HepG2 (cell line): ENCODE measurements at regions not wholly inside any gene's neighbourhood (a gene's known extent, or its start where the extent isn't known, plus 50 kb on each side); places are given as distances from the start of the nearest gene placed in this dataset.

Source experiments
- ATAC-seq: fragments of 200-7000 bp; cut with Tn5 transposase; 3 replicates; pipeline ENCODE4 v1.9.1; 2020; ENCODE audit warnings: mild to moderate bottlenecking, moderate library complexity
- BruUV-seq: library from RNA; stranded (reverse); fragments of 400-500 nt; replicated peaks from 2 replicates; lab custom pipeline; 2021; lab: Mats Ljungman, UMichigan
- CTCF ChIA-PET: fragments of 300-600 bp; formaldehyde crosslinking; extraction: SDS; loops from one replicate; lab custom pipeline; 2021; ENCODE audit warnings: low total read pairs, inconsistent platforms, low intra/inter-chr PET ratio; lab: Yijun Ruan, JAX
- POLR2A ChIA-PET: fragments of 350-600 bp; sonication (Branson Sonifier 250); formaldehyde crosslinking; loops from one replicate; lab custom pipeline; 2020; ENCODE audit warnings: antibody characterized with exemption, inconsistent platforms; lab: Yijun Ruan, JAX
- DNase-seq: peaks from one replicate; pipeline ENCODE4 v3.0.0-alpha.2; 2015; ENCODE audit warnings: low spot score
- FAIRE-seq: peaks from 3 replicates; lab custom pipeline; 2011; peaks lifted over from hg19 to GRCh38; lab: Jason Lieb, UNC
- H2AFZ ChIP-seq: one replicate; pipeline ENCODE4 v1.6.1; 2011; ENCODE audit warnings: low read length, inconsistent platforms
- H3K27ac ChIP-seq: fragments of 300-600 bp; 3 replicates; pipeline ENCODE4 v1.8.0; 2011; ENCODE audit warnings: mixed run types, mild to moderate bottlenecking, mixed read lengths, low read length, inconsistent platforms; ENCODE audit not compliant: insufficient read depth; ENCODE audit errors: extremely low read length
- H3K27me3 ChIP-seq, 2 experiments: fragments of 200-600 bp in 1 of 2; 2 replicates in 1 of 2; 3 replicates in 1 of 2; pipeline versions ENCODE4 v1.6.0 to v1.8.0; 2011; ENCODE audit warnings: low read length in 2 of 2, mild to moderate bottlenecking in 2 of 2, moderate library complexity in 2 of 2, inconsistent platforms in 1 of 2; ENCODE audit not compliant: insufficient read depth in 2 of 2, control insufficient read depth in 1 of 2
- H3K36me3 ChIP-seq, 2 experiments: fragments of 200-600 bp in 1 of 2; replicated peaks in 1 of 2; 2 replicates in 1 of 2; 3 replicates in 1 of 2; pipeline versions ENCODE4 v1.5.1 to v1.8.0; 2011; ENCODE audit warnings: low read length in 2 of 2, inconsistent platforms in 1 of 2; ENCODE audit not compliant: insufficient read depth in 2 of 2, control insufficient read depth in 1 of 2
- H3K4me1 ChIP-seq: 2 replicates; pipeline ENCODE4 v1.5.1; 2012; ENCODE audit warnings: low read length, inconsistent platforms; ENCODE audit not compliant: insufficient read depth
- H3K4me2 ChIP-seq: 2 replicates; pipeline ENCODE4 v1.6.0; 2011; ENCODE audit warnings: low read depth, low read length, inconsistent platforms
- H3K4me3 ChIP-seq, 3 experiments: fragments of 200-600 bp in 1 of 3; sonication (generic), shearing (Covaris generic) in 1 of 3; replicated peaks in 1 of 3; 2 replicates each; pipeline ENCODE4 v1.5.1; 2011 to 2016; ENCODE audit warnings: low read length in 3 of 3, inconsistent platforms in 2 of 3, low read depth in 2 of 3, mild to moderate bottlenecking in 2 of 3, control low read depth in 1 of 3, mixed read lengths in 1 of 3; ENCODE audit not compliant: insufficient read depth in 1 of 3
- H3K79me2 ChIP-seq: one replicate; pipeline ENCODE4 v1.6.1; 2011; ENCODE audit warnings: low read length, inconsistent platforms; ENCODE audit not compliant: insufficient read depth
- H3K9ac ChIP-seq: 2 replicates; pipeline ENCODE4 v1.6.0; 2011; ENCODE audit warnings: mild to moderate bottlenecking, low read depth, low read length, inconsistent platforms; ENCODE audit not compliant: insufficient read depth
- H3K9me3 ChIP-seq: 2 replicates; pipeline ENCODE4 v1.5.1; 2012; ENCODE audit warnings: mild to moderate bottlenecking, low read length
- H4K20me1 ChIP-seq: 2 replicates; pipeline ENCODE4 v1.6.0; 2011; ENCODE audit warnings: inconsistent platforms, mild to moderate bottlenecking, low read length, moderate library complexity; ENCODE audit not compliant: insufficient read depth
- ATM ChIP-seq: fragments of 450-650 bp; IDR thresholded peaks from 2 replicates; pipeline ENCODE4 v1.7.1; 2017; ENCODE audit warnings: mild to moderate bottlenecking, borderline replicate concordance
- ZNF256 ChIP-seq: sonication (generic); formaldehyde crosslinking; conservative IDR thresholded peaks from 2 replicates; pipeline ENCODE4 v1.4.0; 2020; ENCODE audit warnings: missing genetic modification reagents
- ZNF354B ChIP-seq: sonication (generic); formaldehyde crosslinking; IDR thresholded peaks from 2 replicates; pipeline ENCODE4 v1.8.0; 2022; ENCODE audit warnings: mild to moderate bottlenecking, missing genetic modification reagents
- WGBS: methylation state at CpG from one replicate; pipeline ENCODE4 v1.1.6; 2017; ENCODE audit warnings: low lambda C conversion rate; 5-methylcytosine and 5-hydroxymethylcytosine counted together
- in situ Hi-C: cut with HindIII; loops from 2 replicates; pipeline ENCODE4 v1.10.0; 2017; ENCODE audit warnings: low pct_unique_long_range_greater_than_20kb; ENCODE audit not compliant: extremely low pct_ligation_motif_present
- intact Hi-C: fragments of 100-400 bp; cut with micrococcal nuclease; formaldehyde crosslinking; loops from one replicate; pipeline ENCODE4 v1.10.0; 2022; ENCODE audit not compliant: unreplicated experiment
- TF ChIP-seq, protein P1 (sequence below): sonication (generic); formaldehyde crosslinking; IDR thresholded peaks from 2 replicates; pipeline ENCODE4 v1.4.0; 2020; ENCODE audit warnings: missing genetic modification reagents, borderline replicate concordance
- TF ChIP-seq, protein P2 (sequence below): sonication (generic); formaldehyde crosslinking; IDR thresholded peaks from 2 replicates; pipeline ENCODE4 v1.4.0; 2020; ENCODE audit warnings: missing genetic modification reagents
- TF ChIP-seq, protein P3 (sequence below): sonication (generic); formaldehyde crosslinking; IDR thresholded peaks from 2 replicates; pipeline ENCODE4 v1.5.1; 2020; ENCODE audit warnings: mild to moderate bottlenecking, missing genetic modification reagents, moderate library complexity

DNA sequence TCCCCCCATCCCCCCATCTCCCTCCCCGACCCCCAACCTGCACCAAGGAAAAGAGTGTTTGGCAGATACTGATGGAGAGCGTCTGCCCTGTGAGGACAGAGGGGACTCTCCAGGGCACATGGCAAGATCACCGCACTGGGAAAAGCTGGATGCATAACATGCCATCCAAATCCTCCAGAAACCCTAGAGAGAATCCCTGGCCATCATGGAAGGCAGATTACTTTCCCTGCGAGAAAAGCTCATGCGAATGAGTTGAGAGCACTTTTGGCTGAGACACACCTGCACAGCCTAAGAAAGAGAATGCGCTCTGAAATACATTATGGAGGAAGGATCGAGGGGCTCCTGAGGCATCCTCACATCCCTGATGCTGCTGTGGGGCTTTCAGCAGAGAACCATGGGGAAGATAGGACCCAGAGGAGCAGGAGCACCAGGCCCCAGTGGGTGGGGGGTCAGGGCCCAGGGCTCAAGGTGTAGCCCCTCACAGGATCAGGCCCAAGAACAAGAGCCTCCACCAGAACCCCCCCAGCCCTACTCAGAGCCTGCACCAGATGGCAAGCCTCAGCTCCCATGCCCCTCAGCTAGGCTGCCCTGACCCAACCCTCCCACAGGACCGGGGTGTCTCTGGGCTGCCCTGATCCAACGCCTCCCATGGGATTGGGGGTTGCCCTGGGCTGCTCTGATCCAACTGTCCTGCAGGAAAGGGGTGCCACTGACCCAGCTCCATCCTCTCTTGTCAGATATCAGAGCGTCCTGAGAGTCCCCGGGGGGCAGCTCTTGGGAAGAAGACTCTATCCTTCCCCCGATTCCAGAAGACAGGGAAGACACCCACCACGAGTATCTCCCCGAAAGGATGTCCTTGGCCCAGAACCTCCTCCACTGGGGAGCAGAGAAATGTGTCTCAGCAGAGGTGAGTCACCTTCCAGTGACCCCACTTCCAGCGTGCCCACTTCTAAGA lies 153.4 kb downstream of the NDUFA10 start (continued):
- TF ChIP-seq, protein P1, sequence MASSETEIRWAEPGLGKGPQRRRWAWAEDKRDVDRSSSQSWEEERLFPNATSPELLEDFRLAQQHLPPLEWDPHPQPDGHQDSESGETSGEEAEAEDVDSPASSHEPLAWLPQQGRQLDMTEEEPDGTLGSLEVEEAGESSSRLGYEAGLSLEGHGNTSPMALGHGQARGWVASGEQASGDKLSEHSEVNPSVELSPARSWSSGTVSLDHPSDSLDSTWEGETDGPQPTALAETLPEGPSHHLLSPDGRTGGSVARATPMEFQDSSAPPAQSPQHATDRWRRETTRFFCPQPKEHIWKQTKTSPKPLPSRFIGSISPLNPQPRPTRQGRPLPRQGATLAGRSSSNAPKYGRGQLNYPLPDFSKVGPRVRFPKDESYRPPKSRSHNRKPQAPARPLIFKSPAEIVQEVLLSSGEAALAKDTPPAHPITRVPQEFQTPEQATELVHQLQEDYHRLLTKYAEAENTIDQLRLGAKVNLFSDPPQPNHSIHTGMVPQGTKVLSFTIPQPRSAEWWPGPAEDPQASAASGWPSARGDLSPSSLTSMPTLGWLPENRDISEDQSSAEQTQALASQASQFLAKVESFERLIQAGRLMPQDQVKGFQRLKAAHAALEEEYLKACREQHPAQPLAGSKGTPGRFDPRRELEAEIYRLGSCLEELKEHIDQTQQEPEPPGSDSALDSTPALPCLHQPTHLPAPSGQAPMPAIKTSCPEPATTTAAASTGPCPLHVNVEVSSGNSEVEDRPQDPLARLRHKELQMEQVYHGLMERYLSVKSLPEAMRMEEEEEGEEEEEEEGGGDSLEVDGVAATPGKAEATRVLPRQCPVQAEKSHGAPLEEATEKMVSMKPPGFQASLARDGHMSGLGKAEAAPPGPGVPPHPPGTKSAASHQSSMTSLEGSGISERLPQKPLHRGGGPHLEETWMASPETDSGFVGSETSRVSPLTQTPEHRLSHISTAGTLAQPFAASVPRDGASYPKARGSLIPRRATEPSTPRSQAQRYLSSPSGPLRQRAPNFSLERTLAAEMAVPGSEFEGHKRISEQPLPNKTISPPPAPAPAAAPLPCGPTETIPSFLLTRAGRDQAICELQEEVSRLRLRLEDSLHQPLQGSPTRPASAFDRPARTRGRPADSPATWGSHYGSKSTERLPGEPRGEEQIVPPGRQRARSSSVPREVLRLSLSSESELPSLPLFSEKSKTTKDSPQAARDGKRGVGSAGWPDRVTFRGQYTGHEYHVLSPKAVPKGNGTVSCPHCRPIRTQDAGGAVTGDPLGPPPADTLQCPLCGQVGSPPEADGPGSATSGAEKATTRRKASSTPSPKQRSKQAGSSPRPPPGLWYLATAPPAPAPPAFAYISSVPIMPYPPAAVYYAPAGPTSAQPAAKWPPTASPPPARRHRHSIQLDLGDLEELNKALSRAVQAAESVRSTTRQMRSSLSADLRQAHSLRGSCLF (CRISPR knock-in tag) = no peak
- no peak for TF ChIP-seq ATM

DNA sequence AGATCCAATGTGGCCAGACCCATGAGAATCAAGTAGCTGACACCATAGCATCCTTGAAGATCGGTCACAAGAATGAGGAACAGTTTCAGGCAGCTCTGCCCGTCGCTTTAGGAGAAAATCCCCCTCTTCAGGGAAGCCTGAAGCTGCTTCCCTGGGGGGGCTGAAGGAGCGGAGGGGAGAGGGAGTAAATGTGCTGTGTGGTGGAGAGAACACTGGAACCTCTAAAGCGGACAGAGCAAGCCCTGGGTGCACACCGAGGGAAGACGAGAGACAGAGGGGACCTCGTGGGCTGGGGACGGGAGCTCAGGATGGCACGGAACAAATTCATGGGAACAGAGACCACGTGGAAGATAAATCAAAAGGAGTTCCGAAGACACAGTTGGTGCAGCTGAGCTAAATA lies 154.3 kb downstream of the NDUFA10 start:
- no peak overlapping the region for H3K4me2 ChIP-seq
- H3K4me3 ChIP-seq = no peak overlapping the region
- 21% methylated on average over 12 of the region's 12 CpGs for WGBS
- no peak overlapping the region for H3K27ac ChIP-seq
- ChIA-PET POLR2A (no interaction called here), CTCF (no interaction called here)
- DNase-seq (no peak), ATAC-seq (no peak), FAIRE-seq (no peak)
- in situ Hi-C loops = no loop called here
- H2AFZ ChIP-seq = no peak overlapping the region
- H3K27me3 ChIP-seq = peaks cover 8 to 36% of the 10 kb centered on the region in 2 experiments; a peak in 4 of 5 replicates
- peaks cover under 1% of the 10 kb centered on the region; the same call in 1 of the 2 replicates for H3K4me1 ChIP-seq
- intact Hi-C loops = no loop called here
- no TSS peak for BruUV-seq
- H3K9ac ChIP-seq = no peak overlapping the region
- no peaks in the 10 kb centered on the region for H3K36me3 ChIP-seq
- H3K9me3 ChIP-seq = peaks cover 27% of the 10 kb centered on the region
- no peaks in the 10 kb centered on the region for H3K79me2 ChIP-seq
- no peaks in the 10 kb centered on the region for H4K20me1 ChIP-seq
- TF ChIP-seq, protein P2, sequence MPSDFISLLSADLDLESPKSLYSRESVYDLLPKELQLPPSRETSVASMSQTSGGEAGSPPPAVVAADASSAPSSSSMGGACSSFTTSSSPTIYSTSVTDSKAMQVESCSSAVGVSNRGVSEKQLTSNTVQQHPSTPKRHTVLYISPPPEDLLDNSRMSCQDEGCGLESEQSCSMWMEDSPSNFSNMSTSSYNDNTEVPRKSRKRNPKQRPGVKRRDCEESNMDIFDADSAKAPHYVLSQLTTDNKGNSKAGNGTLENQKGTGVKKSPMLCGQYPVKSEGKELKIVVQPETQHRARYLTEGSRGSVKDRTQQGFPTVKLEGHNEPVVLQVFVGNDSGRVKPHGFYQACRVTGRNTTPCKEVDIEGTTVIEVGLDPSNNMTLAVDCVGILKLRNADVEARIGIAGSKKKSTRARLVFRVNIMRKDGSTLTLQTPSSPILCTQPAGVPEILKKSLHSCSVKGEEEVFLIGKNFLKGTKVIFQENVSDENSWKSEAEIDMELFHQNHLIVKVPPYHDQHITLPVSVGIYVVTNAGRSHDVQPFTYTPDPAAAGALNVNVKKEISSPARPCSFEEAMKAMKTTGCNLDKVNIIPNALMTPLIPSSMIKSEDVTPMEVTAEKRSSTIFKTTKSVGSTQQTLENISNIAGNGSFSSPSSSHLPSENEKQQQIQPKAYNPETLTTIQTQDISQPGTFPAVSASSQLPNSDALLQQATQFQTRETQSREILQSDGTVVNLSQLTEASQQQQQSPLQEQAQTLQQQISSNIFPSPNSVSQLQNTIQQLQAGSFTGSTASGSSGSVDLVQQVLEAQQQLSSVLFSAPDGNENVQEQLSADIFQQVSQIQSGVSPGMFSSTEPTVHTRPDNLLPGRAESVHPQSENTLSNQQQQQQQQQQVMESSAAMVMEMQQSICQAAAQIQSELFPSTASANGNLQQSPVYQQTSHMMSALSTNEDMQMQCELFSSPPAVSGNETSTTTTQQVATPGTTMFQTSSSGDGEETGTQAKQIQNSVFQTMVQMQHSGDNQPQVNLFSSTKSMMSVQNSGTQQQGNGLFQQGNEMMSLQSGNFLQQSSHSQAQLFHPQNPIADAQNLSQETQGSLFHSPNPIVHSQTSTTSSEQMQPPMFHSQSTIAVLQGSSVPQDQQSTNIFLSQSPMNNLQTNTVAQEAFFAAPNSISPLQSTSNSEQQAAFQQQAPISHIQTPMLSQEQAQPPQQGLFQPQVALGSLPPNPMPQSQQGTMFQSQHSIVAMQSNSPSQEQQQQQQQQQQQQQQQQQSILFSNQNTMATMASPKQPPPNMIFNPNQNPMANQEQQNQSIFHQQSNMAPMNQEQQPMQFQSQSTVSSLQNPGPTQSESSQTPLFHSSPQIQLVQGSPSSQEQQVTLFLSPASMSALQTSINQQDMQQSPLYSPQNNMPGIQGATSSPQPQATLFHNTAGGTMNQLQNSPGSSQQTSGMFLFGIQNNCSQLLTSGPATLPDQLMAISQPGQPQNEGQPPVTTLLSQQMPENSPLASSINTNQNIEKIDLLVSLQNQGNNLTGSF = no peak
- no peak for TF ChIP-seq ZNF256
- TF ChIP-seq, protein P3, sequence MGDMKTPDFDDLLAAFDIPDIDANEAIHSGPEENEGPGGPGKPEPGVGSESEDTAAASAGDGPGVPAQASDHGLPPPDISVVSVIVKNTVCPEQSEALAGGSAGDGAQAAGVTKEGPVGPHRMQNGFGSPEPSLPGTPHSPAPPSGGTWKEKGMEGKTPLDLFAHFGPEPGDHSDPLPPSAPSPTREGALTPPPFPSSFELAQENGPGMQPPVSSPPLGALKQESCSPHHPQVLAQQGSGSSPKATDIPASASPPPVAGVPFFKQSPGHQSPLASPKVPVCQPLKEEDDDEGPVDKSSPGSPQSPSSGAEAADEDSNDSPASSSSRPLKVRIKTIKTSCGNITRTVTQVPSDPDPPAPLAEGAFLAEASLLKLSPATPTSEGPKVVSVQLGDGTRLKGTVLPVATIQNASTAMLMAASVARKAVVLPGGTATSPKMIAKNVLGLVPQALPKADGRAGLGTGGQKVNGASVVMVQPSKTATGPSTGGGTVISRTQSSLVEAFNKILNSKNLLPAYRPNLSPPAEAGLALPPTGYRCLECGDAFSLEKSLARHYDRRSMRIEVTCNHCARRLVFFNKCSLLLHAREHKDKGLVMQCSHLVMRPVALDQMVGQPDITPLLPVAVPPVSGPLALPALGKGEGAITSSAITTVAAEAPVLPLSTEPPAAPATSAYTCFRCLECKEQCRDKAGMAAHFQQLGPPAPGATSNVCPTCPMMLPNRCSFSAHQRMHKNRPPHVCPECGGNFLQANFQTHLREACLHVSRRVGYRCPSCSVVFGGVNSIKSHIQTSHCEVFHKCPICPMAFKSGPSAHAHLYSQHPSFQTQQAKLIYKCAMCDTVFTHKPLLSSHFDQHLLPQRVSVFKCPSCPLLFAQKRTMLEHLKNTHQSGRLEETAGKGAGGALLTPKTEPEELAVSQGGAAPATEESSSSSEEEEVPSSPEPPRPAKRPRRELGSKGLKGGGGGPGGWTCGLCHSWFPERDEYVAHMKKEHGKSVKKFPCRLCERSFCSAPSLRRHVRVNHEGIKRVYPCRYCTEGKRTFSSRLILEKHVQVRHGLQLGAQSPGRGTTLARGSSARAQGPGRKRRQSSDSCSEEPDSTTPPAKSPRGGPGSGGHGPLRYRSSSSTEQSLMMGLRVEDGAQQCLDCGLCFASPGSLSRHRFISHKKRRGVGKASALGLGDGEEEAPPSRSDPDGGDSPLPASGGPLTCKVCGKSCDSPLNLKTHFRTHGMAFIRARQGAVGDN (CRISPR knock-in tag) = no peak
- TF ChIP-seq ZNF354B = no peak
